T-helper 1 cell treated with Interleukin-12 subunit alpha and Interleukin-12 subunit beta and Interleukin-4 antibody, amounts not matched to agents 30 μg/mL and 1 μg/mL, for 36 hours (primary cell): ENCODE measurements at regions not wholly inside any gene's neighbourhood (a gene's known extent, or its start where the extent isn't known, plus 50 kb on each side); places are given as distances from the start of the nearest gene placed in this dataset.
"Not testable (repeated sequence)": the region's sequence is repeated elsewhere in the genome, so short reads cannot be mapped to it uniquely, and the experiment has no call there.

Experiments used
- H3K27ac Mint-ChIP-seq: one replicate; pipeline ENCODE4 v1.8.0; 2021; ENCODE audit warnings: mild to moderate bottlenecking, mixed read lengths
- H3K27me3 Mint-ChIP-seq: one replicate; pipeline ENCODE4 v1.8.0; 2021; ENCODE audit warnings: low read depth, mixed read lengths
- H3K36me3 Mint-ChIP-seq: one replicate; pipeline ENCODE4 v1.8.0; 2021; ENCODE audit warnings: low read depth, mixed read lengths
- H3K4me1 Mint-ChIP-seq: one replicate; pipeline ENCODE4 v1.8.0; 2021; ENCODE audit warnings: low read depth, mixed read lengths
- H3K4me3 Mint-ChIP-seq: one replicate; pipeline ENCODE4 v1.8.0; 2021; ENCODE audit warnings: mild to moderate bottlenecking, moderate library complexity, mixed read lengths
- H3K9me3 Mint-ChIP-seq: one replicate; pipeline ENCODE4 v1.8.0; 2021; ENCODE audit warnings: mixed read lengths

DNA sequence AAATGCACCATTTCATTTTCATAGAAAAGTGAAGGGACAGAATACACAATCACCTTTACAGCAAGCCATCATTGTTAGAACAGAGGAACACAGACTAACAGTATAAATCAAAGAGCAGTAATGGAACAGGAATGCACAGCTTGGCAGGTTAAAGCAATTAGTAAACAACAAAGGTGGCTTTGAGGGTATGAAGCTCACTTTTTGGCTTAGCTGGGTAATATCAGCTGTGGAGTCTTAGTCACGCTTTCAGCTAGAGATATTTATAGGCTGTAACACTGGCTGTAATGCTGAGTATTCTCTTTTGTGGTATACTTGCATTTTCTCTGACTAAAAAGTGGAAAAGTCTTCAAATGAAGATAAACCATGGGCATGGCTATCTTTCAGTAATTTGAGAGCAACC, 1780.5 kb downstream of the LRRC4C start:
- peaks cover 31% of the 10 kb centered on the region for H3K9me3 Mint-ChIP-seq
- no peak overlapping the region for H3K4me3 Mint-ChIP-seq
- H3K36me3 Mint-ChIP-seq = no peaks in the 10 kb centered on the region
- H3K27me3 Mint-ChIP-seq = no peaks in the 10 kb centered on the region
- no peak overlapping the region for H3K27ac Mint-ChIP-seq
- no peaks in the 10 kb centered on the region for H3K4me1 Mint-ChIP-seq

DNA sequence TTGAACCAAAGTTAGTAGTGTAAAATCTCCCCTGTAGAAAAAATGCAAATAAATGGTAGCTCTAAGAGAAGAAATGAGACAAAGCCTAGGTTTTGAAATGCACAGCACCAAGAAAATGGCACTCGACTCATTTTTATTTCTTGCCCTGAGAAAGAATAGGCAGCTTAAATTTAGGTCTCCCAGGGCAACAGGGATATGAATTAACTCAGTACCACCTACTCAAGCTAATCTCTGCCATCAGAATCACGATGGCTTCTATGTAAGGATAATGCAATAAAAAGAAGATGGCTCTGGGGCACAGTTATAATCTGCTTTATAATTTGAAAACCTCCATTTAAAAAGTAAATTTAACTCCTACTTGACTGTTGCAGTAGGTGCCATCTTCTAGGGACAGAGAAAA, 1784.3 kb downstream of the LRRC4C start:
- Mint-ChIP-seq H3K4me3 (no peak overlapping the region), H3K4me1 (no peaks in the 10 kb centered on the region), H3K27me3 (no peaks in the 10 kb centered on the region), H3K36me3 (no peaks in the 10 kb centered on the region), H3K9me3 (peaks cover 14% of the 10 kb centered on the region), H3K27ac (no peak overlapping the region)

DNA sequence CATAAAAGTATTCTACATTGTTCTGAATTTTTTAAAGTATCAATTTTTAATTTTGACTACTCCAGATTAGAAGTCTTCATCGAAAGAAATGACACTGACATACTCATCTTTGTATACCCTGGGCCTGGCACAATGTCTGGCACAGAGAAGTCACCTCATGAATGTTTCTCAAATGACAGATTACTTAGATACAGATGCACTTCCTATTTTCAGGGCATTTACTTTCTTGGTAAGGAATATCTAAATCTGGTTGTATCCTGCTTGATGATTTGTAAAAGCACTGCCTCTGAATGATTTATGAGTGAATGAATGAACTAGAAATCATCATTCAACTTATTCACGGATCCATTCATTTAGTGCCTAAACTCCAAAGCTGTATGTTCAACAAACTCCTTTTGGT, 1784.7 kb downstream of the LRRC4C start:
- Mint-ChIP-seq H3K9me3 (peaks cover 10% of the 10 kb centered on the region), H3K4me3 (no peak overlapping the region), H3K4me1 (no peaks in the 10 kb centered on the region), H3K27me3 (no peaks in the 10 kb centered on the region), H3K36me3 (no peaks in the 10 kb centered on the region), H3K27ac (no peak overlapping the region)

- no peaks in the 10 kb centered on the region for H3K4me1 Mint-ChIP-seq
Measured at GRCh38 chr11:39674024-39674423, 1785.4 kb downstream of the LRRC4C start.

GRCh38 chr11:39668640-39669039, 1790.8 kb downstream of the LRRC4C start:
- Mint-ChIP-seq H3K36me3 (no peaks in the 10 kb centered on the region), H3K27me3 (no peaks in the 10 kb centered on the region), H3K4me1 (no peaks in the 10 kb centered on the region), H3K9me3 (peaks cover 32% of the 10 kb centered on the region), H3K27ac (no peak overlapping the region), H3K4me3 (no peak overlapping the region)

More at GRCh38 chr11:39674024-39674423, 1785.4 kb downstream of the LRRC4C start:
- H3K9me3 Mint-ChIP-seq = peaks cover 11% of the 10 kb centered on the region
- no peaks in the 10 kb centered on the region for H3K27me3 Mint-ChIP-seq
- H3K27ac Mint-ChIP-seq = no peak overlapping the region
- no peaks in the 10 kb centered on the region for H3K36me3 Mint-ChIP-seq
- H3K4me3 Mint-ChIP-seq = no peak overlapping the region

- Mint-ChIP-seq H3K27ac (no peak overlapping the region), H3K27me3 (no peaks in the 10 kb centered on the region), H3K4me3 (no peak overlapping the region), H3K36me3 (no peaks in the 10 kb centered on the region), H3K9me3 (peaks cover 41% of the 10 kb centered on the region), H3K4me1 (no peaks in the 10 kb centered on the region)
Measured at GRCh38 chr11:39664023-39664422, 1795.4 kb downstream of the LRRC4C start.

DNA sequence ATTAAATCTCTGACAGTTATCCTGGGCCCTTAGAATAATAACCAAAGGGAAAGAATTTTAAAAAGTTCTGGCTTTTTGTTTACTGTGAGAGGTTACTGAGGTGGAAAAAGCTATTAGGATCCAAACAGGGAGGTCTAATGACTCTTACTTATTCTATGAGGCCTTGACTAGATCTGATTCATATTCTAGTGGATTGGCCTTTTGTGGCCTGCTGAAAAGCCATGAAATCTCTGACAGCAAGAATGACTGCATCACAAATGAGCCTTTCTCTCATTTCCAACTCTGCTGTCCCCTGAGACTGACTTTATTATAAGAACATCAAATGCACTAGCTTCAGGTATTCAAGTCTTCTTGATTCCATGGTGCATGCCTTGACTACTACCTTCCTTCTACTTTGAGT, 1797.6 kb downstream of the LRRC4C start:
- Mint-ChIP-seq H3K9me3 (peaks cover 29% of the 10 kb centered on the region), H3K4me3 (no peak overlapping the region), H3K27me3 (no peaks in the 10 kb centered on the region), H3K36me3 (no peaks in the 10 kb centered on the region), H3K4me1 (no peaks in the 10 kb centered on the region), H3K27ac (no peak overlapping the region)

DNA sequence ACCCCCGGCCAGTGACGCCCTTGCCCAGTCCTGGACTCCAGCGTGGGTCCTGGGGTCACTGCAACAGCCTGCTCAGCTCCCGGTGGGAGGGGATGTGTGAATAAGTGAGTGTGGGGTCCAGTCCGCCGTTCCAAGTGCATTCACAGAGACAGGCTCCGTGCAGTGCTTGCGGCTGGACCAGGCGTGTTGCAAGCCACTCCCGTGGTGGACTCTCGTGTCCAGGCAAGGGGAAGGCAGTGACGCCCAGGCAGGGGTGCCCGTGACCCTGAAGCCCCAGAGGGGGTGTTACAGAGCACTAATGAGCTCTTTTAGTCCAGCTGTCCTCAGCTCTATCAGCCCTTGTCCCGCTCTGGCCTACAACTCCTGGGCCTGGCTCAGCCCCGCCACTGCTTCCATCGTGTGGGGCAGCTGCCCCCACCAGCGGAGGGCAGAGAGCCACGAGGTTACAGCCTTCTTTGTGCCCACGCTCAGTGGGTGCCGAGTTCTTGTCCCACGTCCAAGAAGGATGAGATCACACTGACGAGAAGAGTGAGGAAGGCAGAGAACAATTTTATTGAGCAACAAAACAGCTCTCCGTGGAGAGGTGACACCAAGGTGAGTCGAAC, 1807.5 kb downstream of the LRRC4C start:
- no peaks in the 10 kb centered on the region for H3K27me3 Mint-ChIP-seq
- no peaks in the 10 kb centered on the region for H3K36me3 Mint-ChIP-seq
- no peak overlapping the region for H3K27ac Mint-ChIP-seq
- H3K4me3 Mint-ChIP-seq = no peak overlapping the region
- peaks cover 3% of the 10 kb centered on the region for H3K9me3 Mint-ChIP-seq
- no peaks in the 10 kb centered on the region for H3K4me1 Mint-ChIP-seq

DNA sequence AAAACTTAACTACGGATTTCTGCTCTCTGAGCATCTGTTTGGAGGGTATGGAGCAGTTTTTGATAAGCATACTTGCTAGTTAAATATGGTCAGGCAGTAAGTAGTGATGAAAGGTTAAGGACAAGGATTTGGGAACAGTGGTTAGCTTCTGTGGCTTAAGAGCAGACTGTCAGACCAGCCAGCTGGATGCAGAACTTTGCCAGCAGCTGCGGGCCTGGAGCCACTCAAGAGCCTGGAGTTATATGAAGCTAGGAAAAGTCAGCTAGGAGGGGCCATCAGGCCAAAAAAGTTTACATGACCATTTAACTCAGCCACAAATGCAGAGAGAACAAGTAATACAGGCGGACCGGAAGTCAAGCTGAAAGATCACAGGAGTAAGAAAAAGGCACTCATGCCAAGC, 1817.7 kb downstream of the LRRC4C start:
- Mint-ChIP-seq H3K9me3 (peaks cover 42% of the 10 kb centered on the region), H3K4me1 (no peaks in the 10 kb centered on the region), H3K27me3 (no peaks in the 10 kb centered on the region), H3K36me3 (no peaks in the 10 kb centered on the region), H3K4me3 (no peak overlapping the region), H3K27ac (no peak overlapping the region)

- Mint-ChIP-seq H3K36me3 (no peaks in the 10 kb centered on the region), H3K4me3 (no peak overlapping the region), H3K9me3 (peaks cover 28% of the 10 kb centered on the region), H3K27me3 (no peaks in the 10 kb centered on the region), H3K27ac (no peak overlapping the region), H3K4me1 (no peaks in the 10 kb centered on the region)
Measured at GRCh38 chr11:39630365-39630764, 1829.1 kb downstream of the LRRC4C start.

- Mint-ChIP-seq H3K4me3 (no peak overlapping the region), H3K9me3 (peaks cover 18% of the 10 kb centered on the region), H3K36me3 (no peaks in the 10 kb centered on the region), H3K27ac (no peak overlapping the region), H3K27me3 (no peaks in the 10 kb centered on the region), H3K4me1 (no peaks in the 10 kb centered on the region)
Measured at GRCh38 chr11:39628311-39628710, 1831.1 kb downstream of the LRRC4C start.

GRCh38 chr11:39620309-39620708, 1839.1 kb downstream of the LRRC4C start:
- not testable (repeated sequence) for H3K4me1 Mint-ChIP-seq, H3K27me3 Mint-ChIP-seq, H3K4me3 Mint-ChIP-seq, H3K27ac Mint-ChIP-seq, H3K36me3 Mint-ChIP-seq
- peaks cover 26% of the 10 kb centered on the region for H3K9me3 Mint-ChIP-seq

DNA sequence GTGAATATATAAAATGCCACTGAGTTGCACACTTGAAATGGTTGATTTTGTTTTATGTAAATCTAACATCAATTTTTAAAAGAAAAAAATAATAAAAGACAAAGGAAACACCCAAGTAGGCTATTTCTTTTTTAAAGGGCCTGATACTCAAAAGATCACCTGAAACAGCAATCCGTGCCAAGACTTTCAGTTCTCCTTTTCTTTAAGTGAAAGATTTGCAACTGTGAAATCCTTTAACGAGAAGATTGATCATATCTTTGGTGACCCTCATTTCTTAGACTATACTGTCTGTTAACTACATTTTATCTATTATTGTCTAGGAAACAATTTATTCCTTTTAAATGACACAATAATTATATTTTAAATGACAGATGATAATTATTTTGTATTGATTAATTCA, 1841.5 kb downstream of the LRRC4C start:
- Mint-ChIP-seq H3K27ac (no peak overlapping the region), H3K36me3 (no peaks in the 10 kb centered on the region), H3K4me1 (no peaks in the 10 kb centered on the region), H3K9me3 (peaks cover 30% of the 10 kb centered on the region), H3K27me3 (no peaks in the 10 kb centered on the region), H3K4me3 (no peak overlapping the region)

GRCh38 chr11:39589391-39589790, 1870.1 kb downstream of the LRRC4C start:
- no peaks in the 10 kb centered on the region for H3K27me3 Mint-ChIP-seq
- H3K4me3 Mint-ChIP-seq = no peak overlapping the region
- H3K27ac Mint-ChIP-seq = no peak overlapping the region
- H3K9me3 Mint-ChIP-seq = peaks cover 4% of the 10 kb centered on the region
- H3K36me3 Mint-ChIP-seq = no peaks in the 10 kb centered on the region
- H3K4me1 Mint-ChIP-seq = no peaks in the 10 kb centered on the region

GRCh38 chr11:39586036-39586435, 1873.4 kb downstream of the LRRC4C start:
- Mint-ChIP-seq H3K36me3 (no peaks in the 10 kb centered on the region), H3K4me3 (no peak overlapping the region), H3K27ac (no peak overlapping the region), H3K9me3 (peaks cover 15% of the 10 kb centered on the region), H3K4me1 (no peaks in the 10 kb centered on the region), H3K27me3 (no peaks in the 10 kb centered on the region)

- H3K27me3 Mint-ChIP-seq = no peaks in the 10 kb centered on the region
- no peak overlapping the region for H3K4me3 Mint-ChIP-seq
- H3K36me3 Mint-ChIP-seq = no peaks in the 10 kb centered on the region
- H3K27ac Mint-ChIP-seq = no peak overlapping the region
- H3K9me3 Mint-ChIP-seq = peaks cover 19% of the 10 kb centered on the region
- H3K4me1 Mint-ChIP-seq = no peaks in the 10 kb centered on the region
Measured at GRCh38 chr11:39571081-39571480, 1888.4 kb downstream of the LRRC4C start.
